Vagina (tissue), 2 donors: ENCODE measurements at regions not wholly inside any gene's neighbourhood (a gene's known extent, or its start where the extent isn't known, plus 50 kb on each side); places are given as distances from the start of the nearest gene placed in this dataset.

ENCODE experiments used
- POLR2A ChIP-seq, 2 donors: fragments of 450-650 bp; IDR thresholded peaks; one replicate each; pipeline ENCODE4 v1.6.1; 2017; ENCODE audit warnings: antibody characterized with exemption in 2 of 2, mild to moderate bottlenecking in 2 of 2, moderate library complexity in 2 of 2
- POLR2AphosphoS5 ChIP-seq, 2 donors: sonication (generic); formaldehyde crosslinking; IDR thresholded peaks; one replicate each; pipeline ENCODE4 v1.9.0; 2017; ENCODE audit warnings: antibody characterized with exemption in 2 of 2, mild to moderate bottlenecking in 2 of 2, low read depth in 1 of 2; ENCODE audit not compliant: insufficient read depth in 1 of 2
- TF ChIP-seq, protein P1 (sequence below), 3 experiments: fragments of 450-650 bp in 2 of 3; fragments of 200-600 bp in 1 of 3; sonication (generic) in 1 of 3; IDR thresholded peaks; one replicate each; pipeline ENCODE4 v1.5.1; 2017 to 2019; ENCODE audit warnings: antibody characterized with exemption in 3 of 3, mild to moderate bottlenecking in 2 of 3, moderate library complexity in 2 of 3

DNA sequence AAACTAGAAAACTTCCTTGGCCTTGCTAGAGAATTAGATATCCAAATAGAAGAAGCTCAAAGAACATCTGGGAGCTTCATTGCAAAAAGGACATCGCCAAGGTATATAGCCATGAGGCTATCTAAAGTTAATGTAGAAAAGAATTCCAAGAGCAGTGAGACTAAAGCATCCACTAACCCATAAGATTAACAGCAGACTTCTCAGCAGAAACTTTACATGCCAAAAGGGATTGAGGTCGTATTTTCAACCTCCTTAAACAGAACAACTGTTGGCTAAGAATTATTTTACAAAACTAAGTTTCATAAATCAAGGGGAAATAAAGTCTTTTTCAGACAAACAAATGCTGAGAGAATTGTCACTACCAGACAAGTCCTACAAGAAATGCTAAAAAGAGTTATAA lies 149.1 kb upstream of the COL21A1 start:
- no peak for TF ChIP-seq POLR2A (IDR thresholded peaks at IDR 0.05)
- TF ChIP-seq, protein P1, sequence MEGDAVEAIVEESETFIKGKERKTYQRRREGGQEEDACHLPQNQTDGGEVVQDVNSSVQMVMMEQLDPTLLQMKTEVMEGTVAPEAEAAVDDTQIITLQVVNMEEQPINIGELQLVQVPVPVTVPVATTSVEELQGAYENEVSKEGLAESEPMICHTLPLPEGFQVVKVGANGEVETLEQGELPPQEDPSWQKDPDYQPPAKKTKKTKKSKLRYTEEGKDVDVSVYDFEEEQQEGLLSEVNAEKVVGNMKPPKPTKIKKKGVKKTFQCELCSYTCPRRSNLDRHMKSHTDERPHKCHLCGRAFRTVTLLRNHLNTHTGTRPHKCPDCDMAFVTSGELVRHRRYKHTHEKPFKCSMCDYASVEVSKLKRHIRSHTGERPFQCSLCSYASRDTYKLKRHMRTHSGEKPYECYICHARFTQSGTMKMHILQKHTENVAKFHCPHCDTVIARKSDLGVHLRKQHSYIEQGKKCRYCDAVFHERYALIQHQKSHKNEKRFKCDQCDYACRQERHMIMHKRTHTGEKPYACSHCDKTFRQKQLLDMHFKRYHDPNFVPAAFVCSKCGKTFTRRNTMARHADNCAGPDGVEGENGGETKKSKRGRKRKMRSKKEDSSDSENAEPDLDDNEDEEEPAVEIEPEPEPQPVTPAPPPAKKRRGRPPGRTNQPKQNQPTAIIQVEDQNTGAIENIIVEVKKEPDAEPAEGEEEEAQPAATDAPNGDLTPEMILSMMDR (IDR thresholded peaks at IDR 0.05): no peak
- no peak for TF ChIP-seq POLR2AphosphoS5 (IDR thresholded peaks at IDR 0.05; ENCODE audit: insufficient read depth in 1 of 2, low read depth in 1 of 2)
